Lower leg skin (tissue), 4 donors: ENCODE measurements at regions not wholly inside any gene's neighbourhood (a gene's known extent, or its start where the extent isn't known, plus 50 kb on each side); places are given as distances from the start of the nearest gene placed in this dataset.

ENCODE experiments used
- DNase-seq, 2 donors: peaks; one replicate each; pipeline ENCODE4 v3.0.0-alpha.2; 2019; ENCODE audit warnings: low spot score in 2 of 2
- H3K4me3 ChIP-seq: fragments of 200-600 bp; sonication (generic); 2 replicates; pipeline ENCODE4 v1.5.1; 2017; ENCODE audit warnings: mild to moderate bottlenecking, low read depth; ENCODE audit not compliant: poor library complexity, severe bottlenecking
- CTCF ChIP-seq, 3 donors: fragments of 450-650 bp; IDR thresholded peaks; one replicate each; pipeline ENCODE4 v1.5.1; 2016; ENCODE audit warnings: antibody characterized with exemption in 3 of 3, mild to moderate bottlenecking in 3 of 3, moderate library complexity in 2 of 3
- POLR2A ChIP-seq, 2 donors: fragments of 450-650 bp; IDR thresholded peaks; one replicate each; pipeline ENCODE4 v1.6.1; 2016 to 2017; ENCODE audit warnings: antibody characterized with exemption in 2 of 2, mild to moderate bottlenecking in 1 of 2, moderate library complexity in 1 of 2
- WGBS, 2 donors: methylation state at CpG; one replicate each; pipeline ENCODE4 v1.1.5; 2018; 5-methylcytosine and 5-hydroxymethylcytosine counted together
- intact Hi-C: fragments of 100-400 bp; cut with DNase I; formaldehyde crosslinking; loops from one replicate; pipeline ENCODE4 v1.15.0; 2023; ENCODE audit warnings: low total_unique reads

DNA sequence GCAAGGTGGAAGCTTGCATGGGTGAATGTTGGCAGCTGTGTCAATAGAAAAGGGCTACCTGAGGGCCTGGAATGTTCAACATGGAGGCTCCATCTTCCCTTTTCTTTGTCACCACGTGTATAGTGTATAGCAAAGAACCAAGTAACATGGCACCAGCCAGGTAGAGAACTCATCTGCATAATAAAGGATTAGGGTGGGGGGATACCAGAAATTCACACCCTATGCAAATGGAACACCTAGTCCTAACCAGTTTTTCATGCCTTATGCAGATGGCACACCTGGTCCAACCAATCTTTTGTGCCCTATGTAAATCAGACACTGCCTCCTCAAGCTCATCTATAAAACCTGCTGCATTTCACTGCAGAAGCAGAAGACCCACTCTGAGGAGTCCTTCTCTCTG, 169.6 kb upstream of the GLRA2 start:
- intact Hi-C loops, result no loop called here
- no peak for DNase-seq
- 32 to 44% methylated on average over 1 of the region's 1 CpG for WGBS, 2 donors
- TF ChIP-seq POLR2A (IDR thresholded peaks at IDR 0.05) (no peak), CTCF (IDR thresholded peaks at IDR 0.05) (no peak)
- H3K4me3 ChIP-seq, result no peak overlapping the region

DNA sequence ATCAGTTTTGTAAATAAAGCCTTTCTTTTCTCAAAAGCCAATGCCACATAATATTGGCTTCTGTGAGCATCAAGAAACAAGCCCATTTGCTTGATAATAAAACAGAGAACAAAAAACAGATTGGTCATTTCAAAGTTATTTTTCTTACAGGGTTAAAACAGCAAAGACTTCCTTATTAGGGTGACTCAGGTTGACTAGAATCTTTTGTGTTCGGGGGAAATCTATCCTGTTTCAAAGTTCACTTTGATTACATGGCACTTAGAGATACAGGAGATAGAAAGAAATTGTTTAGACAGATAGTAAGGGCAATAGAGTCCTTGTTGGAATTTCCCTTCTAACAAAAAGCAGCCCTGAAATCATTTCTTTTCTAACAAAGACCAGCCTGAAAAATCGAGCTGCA, 170.0 kb upstream of the GLRA2 start:
- H3K4me3 ChIP-seq, result no peak overlapping the region
- intact Hi-C loops, result no loop called here
- no peak for DNase-seq
- 36 to 48% methylated on average over 2 of the region's 2 CpGs for WGBS, 2 donors
- TF ChIP-seq POLR2A (IDR thresholded peaks at IDR 0.05) (no peak), CTCF (IDR thresholded peaks at IDR 0.05) (no peak)

- no peak for DNase-seq
- intact Hi-C loops, result no loop called here
- TF ChIP-seq CTCF (IDR thresholded peaks at IDR 0.05) (no peak), POLR2A (IDR thresholded peaks at IDR 0.05) (no peak)
- no peak overlapping the region for H3K4me3 ChIP-seq
These were observed 172.0 kb upstream of the GLRA2 start for GRCh38 chrX:14357314-14357713.

DNA sequence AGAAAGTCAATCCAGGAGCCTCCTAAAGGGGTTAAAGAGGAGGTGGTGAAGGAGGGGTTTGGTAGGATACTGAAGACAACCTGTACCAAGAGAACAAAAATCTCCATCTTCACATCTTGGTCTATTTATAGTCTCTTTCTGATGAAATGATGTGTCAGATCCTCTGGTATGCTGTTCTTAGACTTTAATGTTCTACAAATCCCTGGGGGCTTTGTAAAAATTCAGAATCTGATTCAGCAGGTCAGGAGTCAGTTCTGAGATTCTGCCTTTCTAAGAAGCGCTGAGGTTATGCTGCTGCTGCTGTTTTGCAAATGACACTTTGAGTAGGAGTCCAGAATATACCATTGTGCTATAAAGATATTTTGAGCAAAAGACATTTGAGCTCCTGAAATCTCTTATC, 172.9 kb upstream of the GLRA2 start:
- no peak overlapping the region for H3K4me3 ChIP-seq
- TF ChIP-seq CTCF (IDR thresholded peaks at IDR 0.05), result no peak
- TF ChIP-seq POLR2A (IDR thresholded peaks at IDR 0.05), result no peak
- DNase-seq, result no peak
- WGBS, 2 donors, result 54 to 78% methylated on average over 1 of the region's 1 CpG
- intact Hi-C loops, result no loop called here

- intact Hi-C loops, result no loop called here
- TF ChIP-seq POLR2A (IDR thresholded peaks at IDR 0.05) (no peak), CTCF (IDR thresholded peaks at IDR 0.05) (no peak)
- H3K4me3 ChIP-seq, result no peak overlapping the region
- no peak for DNase-seq
These were observed 173.8 kb upstream of the GLRA2 start for GRCh38 chrX:14355556-14355955.

DNA sequence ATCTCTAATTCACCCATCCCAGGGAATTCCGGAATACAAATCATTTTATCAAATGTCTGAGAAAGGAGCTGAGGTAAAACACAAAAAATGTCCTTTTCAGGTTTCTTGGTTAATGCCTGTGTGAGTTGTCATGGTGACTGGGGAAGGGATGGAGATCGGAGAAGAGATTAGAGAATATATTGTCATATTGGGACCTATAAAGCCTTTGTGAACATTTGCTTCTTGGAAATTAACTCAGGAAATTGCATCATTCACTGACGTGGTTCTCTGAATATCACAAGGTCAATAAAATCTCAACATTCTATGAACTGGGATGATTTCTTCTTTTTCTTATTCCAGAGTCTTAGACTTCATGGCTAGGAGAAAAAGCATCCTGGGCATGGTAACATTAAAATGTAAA, 174.8 kb upstream of the GLRA2 start:
- DNase-seq, result no peak
- 65 to 67% methylated on average over 3 of the region's 3 CpGs for WGBS, 2 donors
- intact Hi-C loops, result no loop called here
- H3K4me3 ChIP-seq, result no peak overlapping the region
- TF ChIP-seq CTCF (IDR thresholded peaks at IDR 0.05) (no peak), POLR2A (IDR thresholded peaks at IDR 0.05) (no peak)
